GM19023 (cell line): ENCODE measurements at regions not wholly inside any gene's neighbourhood (a gene's known extent, or its start where the extent isn't known, plus 50 kb on each side); places are given as distances from the start of the nearest gene placed in this dataset.

Source experiments
- ATAC-seq: cut with Tn5 transposase; IDR thresholded peaks from one replicate; pipeline ENCODE4 v1.9.1; 2021; ENCODE audit warnings: mild to moderate bottlenecking, moderate library complexity; ENCODE audit not compliant: unreplicated experiment

- no peak for ATAC-seq
These were observed 185.3 kb upstream of the GPR26 start for GRCh38 chr10:123480845-123481244.

GRCh38 chr10:123484722-123485121 is 181.4 kb upstream of the GPR26 start:
- no peak for ATAC-seq

- ATAC-seq = no peak
These were observed 180.7 kb upstream of the GPR26 start for GRCh38 chr10:123485341-123485960.

GRCh38 chr10:123488436-123488835 is 177.7 kb upstream of the GPR26 start:
- no peak for ATAC-seq

- ATAC-seq = no peak
These were observed 174.8 kb upstream of the GPR26 start for GRCh38 chr10:123491364-123491763.

- ATAC-seq = no peak
These were observed 174.1 kb upstream of the GPR26 start for GRCh38 chr10:123492016-123492415.

- ATAC-seq = no peak
These were observed 171.8 kb upstream of the GPR26 start for GRCh38 chr10:123494301-123494808.

GRCh38 chr10:123496375-123496774 is 169.8 kb upstream of the GPR26 start:
- no peak for ATAC-seq

- ATAC-seq = no peak
These were observed 169.0 kb upstream of the GPR26 start for GRCh38 chr10:123496996-123497660.

GRCh38 chr10:123500110-123500509 is 166.0 kb upstream of the GPR26 start:
- ATAC-seq = no peak

GRCh38 chr10:123501148-123501547 is 165.0 kb upstream of the GPR26 start:
- ATAC-seq = no peak

- no peak for ATAC-seq
These were observed 163.2 kb upstream of the GPR26 start for GRCh38 chr10:123502983-123503382.

GRCh38 chr10:123506455-123506854 is 159.7 kb upstream of the GPR26 start:
- no peak for ATAC-seq

GRCh38 chr10:123507298-123507697 is 158.9 kb upstream of the GPR26 start:
- ATAC-seq = no peak

- ATAC-seq = no peak
These were observed 156.8 kb upstream of the GPR26 start for GRCh38 chr10:123509338-123509737.

- no peak for ATAC-seq
These were observed 153.0 kb upstream of the GPR26 start for GRCh38 chr10:123512901-123513775.

- no peak for ATAC-seq
These were observed 152.3 kb upstream of the GPR26 start for GRCh38 chr10:123513870-123514269.

GRCh38 chr10:123514996-123515395 is 151.2 kb upstream of the GPR26 start:
- no peak for ATAC-seq

GRCh38 chr10:123515661-123516060 is 150.5 kb upstream of the GPR26 start:
- ATAC-seq = no peak

GRCh38 chr10:123516291-123516690 is 149.9 kb upstream of the GPR26 start:
- no peak for ATAC-seq

- no peak for ATAC-seq
These were observed 148.7 kb upstream of the GPR26 start for GRCh38 chr10:123517426-123517825.

- ATAC-seq = no peak
These were observed 148.3 kb upstream of the GPR26 start for GRCh38 chr10:123517901-123518300.
